ENCODE measurements at regions not wholly inside any gene's neighbourhood (a gene's known extent, or its start where the extent isn't known, plus 50 kb on each side); places are given as distances from the start of the nearest gene placed in this dataset.

DNA sequence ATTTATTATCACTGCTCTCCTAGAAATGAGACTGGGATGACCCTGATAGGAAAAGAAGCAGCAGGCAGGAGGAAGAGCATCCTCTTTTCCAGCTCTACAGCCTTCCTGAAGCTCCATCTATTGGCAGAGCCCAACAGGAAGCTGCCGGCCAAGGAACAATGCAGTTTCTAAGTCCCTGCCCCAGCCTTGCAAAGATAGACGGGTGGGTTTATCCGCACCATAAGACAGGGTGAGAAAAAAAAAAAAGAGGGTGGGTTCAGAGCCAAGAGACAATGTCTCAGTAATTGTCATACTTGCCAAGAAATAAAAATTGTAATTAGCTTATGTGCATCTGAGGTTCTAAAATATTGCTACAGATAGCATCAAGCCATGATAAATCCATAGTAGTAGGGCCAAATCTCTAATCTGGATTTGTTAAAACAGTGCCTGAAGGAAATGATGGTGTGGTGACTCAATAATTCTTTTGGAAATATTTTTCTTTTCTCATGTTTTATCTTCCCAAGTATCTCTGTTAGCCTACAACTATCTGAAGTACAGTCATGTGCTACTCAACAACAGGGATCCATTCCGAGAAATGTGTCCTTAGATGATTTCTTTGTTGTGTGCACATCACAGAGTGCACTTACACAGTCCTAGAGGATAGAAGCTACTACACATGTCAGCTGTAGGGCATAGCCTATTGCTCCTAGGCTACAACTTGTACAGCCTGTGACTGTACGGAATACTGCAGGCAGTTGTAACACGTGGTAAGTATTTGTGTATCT lies 242.9 kb upstream of the CXCL12 start:
- no peak overlapping the region for H3K4me3 ChIP-seq (ENCODE audit: low read depth, low read length)
- TF ChIP-seq, protein P1, sequence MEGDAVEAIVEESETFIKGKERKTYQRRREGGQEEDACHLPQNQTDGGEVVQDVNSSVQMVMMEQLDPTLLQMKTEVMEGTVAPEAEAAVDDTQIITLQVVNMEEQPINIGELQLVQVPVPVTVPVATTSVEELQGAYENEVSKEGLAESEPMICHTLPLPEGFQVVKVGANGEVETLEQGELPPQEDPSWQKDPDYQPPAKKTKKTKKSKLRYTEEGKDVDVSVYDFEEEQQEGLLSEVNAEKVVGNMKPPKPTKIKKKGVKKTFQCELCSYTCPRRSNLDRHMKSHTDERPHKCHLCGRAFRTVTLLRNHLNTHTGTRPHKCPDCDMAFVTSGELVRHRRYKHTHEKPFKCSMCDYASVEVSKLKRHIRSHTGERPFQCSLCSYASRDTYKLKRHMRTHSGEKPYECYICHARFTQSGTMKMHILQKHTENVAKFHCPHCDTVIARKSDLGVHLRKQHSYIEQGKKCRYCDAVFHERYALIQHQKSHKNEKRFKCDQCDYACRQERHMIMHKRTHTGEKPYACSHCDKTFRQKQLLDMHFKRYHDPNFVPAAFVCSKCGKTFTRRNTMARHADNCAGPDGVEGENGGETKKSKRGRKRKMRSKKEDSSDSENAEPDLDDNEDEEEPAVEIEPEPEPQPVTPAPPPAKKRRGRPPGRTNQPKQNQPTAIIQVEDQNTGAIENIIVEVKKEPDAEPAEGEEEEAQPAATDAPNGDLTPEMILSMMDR (conservative IDR thresholded peaks at IDR 0.05; ENCODE audit: low read depth, low read length), result peak; percentile 11
- DNase-seq (ENCODE audit: low read depth), result no peak

- H3K4me3 ChIP-seq (ENCODE audit: low read depth, low read length), result no peak overlapping the region
- peak; percentile 42 for DNase-seq (ENCODE audit: low read depth)
- TF ChIP-seq, protein P1 (conservative IDR thresholded peaks at IDR 0.05; ENCODE audit: low read depth, low read length), result no peak
Observed at GRCh38 chr10:44628921-44629320, 244.0 kb upstream of the CXCL12 start.

DNA sequence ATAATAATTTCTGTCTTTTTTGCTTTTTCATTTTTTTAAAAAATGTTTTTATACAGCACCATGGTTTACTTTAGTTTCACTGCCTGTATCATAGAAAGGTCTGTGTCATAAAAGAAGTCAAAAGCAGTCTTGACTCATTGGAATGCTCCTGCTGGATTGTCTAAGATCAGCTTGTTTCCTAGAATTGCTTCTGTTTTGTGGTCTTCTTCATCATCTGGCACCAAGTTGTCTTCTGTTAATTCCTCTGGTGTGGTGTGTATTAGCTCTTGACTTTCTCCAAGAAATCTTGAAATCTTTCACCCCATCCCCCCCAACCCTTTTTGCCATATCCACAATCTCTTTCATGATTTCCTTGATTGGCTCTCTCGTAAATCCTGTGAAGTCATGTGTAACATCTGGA lies 250.3 kb upstream of the CXCL12 start:
- DNase-seq (ENCODE audit: low read depth), result no peak
- no peak overlapping the region for H3K4me3 ChIP-seq (ENCODE audit: low read depth, low read length)
- TF ChIP-seq, protein P1 (conservative IDR thresholded peaks at IDR 0.05; ENCODE audit: low read depth, low read length), result no peak

GRCh38 chr10:44636625-44637024 lies 251.7 kb upstream of the CXCL12 start:
- DNase-seq (ENCODE audit: low read depth), result no peak
- no peak overlapping the region for H3K4me3 ChIP-seq (ENCODE audit: low read depth, low read length)
- TF ChIP-seq, protein P1 (conservative IDR thresholded peaks at IDR 0.05; ENCODE audit: low read depth, low read length), result no peak

DNA sequence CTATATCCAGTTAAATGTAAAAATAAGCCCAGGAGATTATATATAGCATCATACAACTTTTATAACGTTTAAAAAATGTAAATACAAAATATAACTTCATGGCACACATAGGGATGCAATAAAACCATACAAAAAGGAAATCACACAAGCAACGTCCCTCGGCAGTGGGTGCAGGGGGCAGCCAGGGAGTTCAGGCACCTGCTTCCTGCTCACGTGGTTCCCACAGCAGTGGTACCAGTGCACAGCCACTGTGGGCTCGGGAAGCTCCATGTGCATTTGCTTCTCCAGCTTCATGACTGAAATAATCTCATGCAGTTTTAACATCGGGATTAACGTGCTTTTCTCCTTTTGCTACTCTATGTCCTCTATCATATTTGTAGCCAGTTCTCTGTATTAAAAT lies 255.5 kb upstream of the CXCL12 start:
- TF ChIP-seq, protein P1 (conservative IDR thresholded peaks at IDR 0.05; ENCODE audit: low read depth, low read length), result no peak
- H3K4me3 ChIP-seq (ENCODE audit: low read depth, low read length), result no peak overlapping the region
- no peak for DNase-seq (ENCODE audit: low read depth)

DNA sequence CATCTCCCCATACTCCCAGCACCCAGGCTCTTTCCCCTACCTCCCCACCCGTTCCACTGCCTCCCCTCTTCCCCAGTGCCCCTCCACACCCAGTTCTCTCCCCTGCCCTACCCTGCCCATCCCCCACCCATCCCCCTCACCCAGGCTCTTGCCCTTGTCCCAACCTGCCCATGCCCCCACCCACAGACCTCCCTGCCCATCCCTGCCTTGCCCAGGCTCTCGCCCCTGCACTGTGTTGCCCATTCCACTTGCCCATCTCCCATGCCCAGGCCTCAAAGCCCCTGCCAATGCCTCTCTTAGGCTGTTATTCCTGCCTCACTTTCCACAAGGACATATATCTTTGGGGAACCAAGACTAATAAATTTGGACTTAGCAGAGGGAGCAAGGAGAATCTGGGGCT lies 262.6 kb upstream of the CXCL12 start:
- no peak overlapping the region for H3K4me3 ChIP-seq (ENCODE audit: low read depth, low read length)
- DNase-seq (ENCODE audit: low read depth), result no peak
- TF ChIP-seq, protein P1 (conservative IDR thresholded peaks at IDR 0.05; ENCODE audit: low read depth, low read length), result no peak
